Testis (tissue), 2 donors: ENCODE measurements at regions not wholly inside any gene's neighbourhood (a gene's known extent, or its start where the extent isn't known, plus 50 kb on each side); places are given as distances from the start of the nearest gene placed in this dataset.

Experiments used
- CTCF ChIP-seq, 3 experiments: fragments of 450-650 bp in 2 of 3; fragments of 200-600 bp in 1 of 3; sonication (generic) in 1 of 3; IDR thresholded peaks; one replicate each; pipeline ENCODE4 v1.5.1; 2016 to 2019; ENCODE audit warnings: antibody characterized with exemption in 3 of 3, mild to moderate bottlenecking in 2 of 3, moderate library complexity in 1 of 3
- POLR2A ChIP-seq: fragments of 450-650 bp; IDR thresholded peaks from one replicate; pipeline ENCODE4 v1.6.1; 2017; ENCODE audit warnings: antibody characterized with exemption, mild to moderate bottlenecking, moderate library complexity

- TF ChIP-seq CTCF (IDR thresholded peaks at IDR 0.05), result no peak
- TF ChIP-seq POLR2A, result no peak
Observed at GRCh38 chr12:87202189-87202588, 827.0 kb downstream of the C12orf50 start.
